IMR-90 (cell line): ENCODE measurements at regions not wholly inside any gene's neighbourhood (a gene's known extent, or its start where the extent isn't known, plus 50 kb on each side); places are given as distances from the start of the nearest gene placed in this dataset.

Experiments
- ATAC-seq: fragments of 200-7000 bp; cut with Tn5 transposase; 2 replicates; pipeline ENCODE4 v1.9.1; 2020; ENCODE audit warnings: low read depth, mild to moderate bottlenecking, moderate library complexity
- BruUV-seq: library from RNA; stranded (reverse); fragments of 400-500 nt; replicated peaks from 2 replicates; lab custom pipeline; 2021; lab: Mats Ljungman, UMichigan
- CTCF ChIA-PET: fragments of 300-600 bp; formaldehyde crosslinking; extraction: SDS; loops from one replicate; lab custom pipeline; 2021; ENCODE audit warnings: antibody characterized with exemption; lab: Yijun Ruan, JAX
- POLR2A ChIA-PET: fragments of 300-600 bp; sonication (Branson Sonifier 250); formaldehyde crosslinking; loops from one replicate; lab custom pipeline; 2022; ENCODE audit warnings: antibody characterized with exemption; ENCODE audit not compliant: unreplicated experiment; lab: Charles Lee
- DNase-seq: peaks from one replicate; pipeline ENCODE4 v3.0.0; 2013
- H2AFZ ChIP-seq: replicated peaks from 2 replicates; pipeline ENCODE3; 2013; ENCODE audit warnings: low read length, mild to moderate bottlenecking; ENCODE audit not compliant: poor library complexity
- H2AK5ac ChIP-seq: 2 replicates; pipeline ENCODE4 v1.6.1; 2013; ENCODE audit warnings: low read depth, low read length, inconsistent platforms
- H2AK9ac ChIP-seq: replicated peaks from 2 replicates; pipeline ENCODE3; 2013; ENCODE audit warnings: mild to moderate bottlenecking, low read depth, low read length, moderate library complexity; ENCODE audit not compliant: poor library complexity
- H2BK120ac ChIP-seq: 2 replicates; pipeline ENCODE4 v1.6.1; 2013; ENCODE audit warnings: low read depth, low read length, inconsistent platforms
- H2BK15ac ChIP-seq: 3 replicates; pipeline ENCODE4 v1.6.1; 2013; ENCODE audit warnings: low read depth, low read length, inconsistent platforms
- H2BK20ac ChIP-seq: 2 replicates; pipeline ENCODE4 v1.6.1; 2013; ENCODE audit warnings: low read depth, mild to moderate bottlenecking, inconsistent platforms, low read length, moderate library complexity
- H2BK5ac ChIP-seq: 2 replicates; pipeline ENCODE4 v1.6.1; 2013; ENCODE audit warnings: mild to moderate bottlenecking, low read depth, low read length, inconsistent platforms; ENCODE audit not compliant: poor library complexity, severe bottlenecking
- H3K14ac ChIP-seq: replicated peaks from 2 replicates; pipeline ENCODE4 v1.6.1; 2013; ENCODE audit warnings: low read depth, low read length, inconsistent platforms
- H3K18ac ChIP-seq: 2 replicates; pipeline ENCODE4 v1.6.1; 2013; ENCODE audit warnings: low read depth, low read length, control low read depth
- H3K23ac ChIP-seq: 2 replicates; pipeline ENCODE4 v1.6.1; 2013; ENCODE audit warnings: low read depth, low read length, inconsistent platforms
- H3K27ac ChIP-seq: 2 replicates; pipeline ENCODE4 v1.5.1; 2013; ENCODE audit warnings: mild to moderate bottlenecking, control low read depth, low read length; ENCODE audit not compliant: insufficient read depth
- H3K27me3 ChIP-seq: 2 replicates; pipeline ENCODE4 v1.6.1; 2013; ENCODE audit warnings: low read length; ENCODE audit not compliant: control insufficient read depth, insufficient read depth
- H3K36me3 ChIP-seq: 2 replicates; pipeline ENCODE4 v1.6.1; 2013; ENCODE audit warnings: low read length, mixed read lengths; ENCODE audit not compliant: control insufficient read depth, insufficient read depth
- H3K4ac ChIP-seq: 2 replicates; pipeline ENCODE4 v1.6.1; 2013; ENCODE audit warnings: low read depth, low read length, inconsistent platforms
- H3K4me1 ChIP-seq: 2 replicates; pipeline ENCODE4 v1.6.1; 2013; ENCODE audit warnings: low read length, mixed read lengths; ENCODE audit not compliant: control insufficient read depth, insufficient read depth
- H3K4me2 ChIP-seq: 2 replicates; pipeline ENCODE4 v1.6.1; 2013; ENCODE audit warnings: low read depth, mild to moderate bottlenecking, control low read depth, low read length, moderate library complexity
- H3K4me3 ChIP-seq: 2 replicates; pipeline ENCODE4 v1.5.1; 2013; ENCODE audit warnings: low read depth, mild to moderate bottlenecking, control low read depth, low read length, moderate library complexity; ENCODE audit not compliant: insufficient read depth
- H3K56ac ChIP-seq: 2 replicates; pipeline ENCODE4 v1.6.1; 2013; ENCODE audit warnings: low read length, inconsistent platforms; ENCODE audit not compliant: insufficient read depth; ENCODE audit errors: extremely low read depth
- H3K79me1 ChIP-seq, 2 experiments: 2 replicates each; pipeline ENCODE4 v1.6.1; 2013; ENCODE audit warnings: low read length in 2 of 2, inconsistent platforms in 1 of 2, low read depth in 1 of 2
- H3K9ac ChIP-seq: 2 replicates; pipeline ENCODE4 v1.6.1; 2013; ENCODE audit warnings: low read depth, low read length, control low read depth
- H3K9me1 ChIP-seq: 2 replicates; pipeline ENCODE4 v1.6.1; 2013; ENCODE audit warnings: low read length, inconsistent platforms; ENCODE audit not compliant: insufficient read depth
- H3K9me3 ChIP-seq: 2 replicates; pipeline ENCODE4 v1.6.1; 2013; ENCODE audit warnings: low read length; ENCODE audit not compliant: control insufficient read depth, insufficient read depth
- H4K20me1 ChIP-seq: 2 replicates; pipeline ENCODE4 v1.6.1; 2013; ENCODE audit warnings: low read length, inconsistent platforms; ENCODE audit not compliant: insufficient read depth
- H4K5ac ChIP-seq: 2 replicates; pipeline ENCODE4 v1.6.1; 2013; ENCODE audit warnings: mild to moderate bottlenecking, low read depth, low read length, control low read depth
- H4K8ac ChIP-seq, 2 experiments: 2 replicates each; pipeline ENCODE4 v1.6.1; 2013; ENCODE audit warnings: low read depth in 2 of 2, low read length in 2 of 2, control low read depth in 1 of 2, inconsistent platforms in 1 of 2
- H4K91ac ChIP-seq: 2 replicates; pipeline ENCODE4 v1.6.1; 2013; ENCODE audit warnings: low read depth, low read length, inconsistent platforms; ENCODE audit not compliant: insufficient read depth
- CEBPB ChIP-seq: IDR thresholded peaks from 2 replicates; pipeline ENCODE4 v1.6.1; 2012; ENCODE audit warnings: low read depth, low read length, improper control_type of control experiment
- CTCF ChIP-seq: conservative IDR thresholded peaks from 2 replicates; pipeline ENCODE4 v1.5.1; 2012; ENCODE audit warnings: mild to moderate bottlenecking, low read depth, low read length, improper control_type of control experiment
- WGBS, 2 experiments: methylation state at CpG; one replicate each; pipeline versions ENCODE4 v1.1.5 to v1.1.7; 2013; ENCODE audit warnings: missing lambda C conversion rate in 2 of 2; ENCODE audit not compliant: insufficient read length in 1 of 2; ENCODE audit errors: extremely low coverage in 2 of 2; 5-methylcytosine and 5-hydroxymethylcytosine counted together
- dilution Hi-C: fragments of 300-500 bp; cut with HindIII; formaldehyde crosslinking; loops from one replicate; pipeline ENCODE4 v1.14.3; 2018; ENCODE audit warnings: low sequenced_read_pairs; ENCODE audit not compliant: unreplicated experiment
- in situ Hi-C: fragments of 300-500 bp; cut with MboI; formaldehyde crosslinking; loops from 3 replicates; pipeline ENCODE4 v1.14.3; 2019; ENCODE audit warnings: low sequenced_read_pairs, inconsistent platforms, mixed read lengths
- intact Hi-C: fragments of 100-400 bp; cut with micrococcal nuclease; formaldehyde crosslinking; loops from 2 replicates; pipeline ENCODE4 v1.10.0; 2022

DNA sequence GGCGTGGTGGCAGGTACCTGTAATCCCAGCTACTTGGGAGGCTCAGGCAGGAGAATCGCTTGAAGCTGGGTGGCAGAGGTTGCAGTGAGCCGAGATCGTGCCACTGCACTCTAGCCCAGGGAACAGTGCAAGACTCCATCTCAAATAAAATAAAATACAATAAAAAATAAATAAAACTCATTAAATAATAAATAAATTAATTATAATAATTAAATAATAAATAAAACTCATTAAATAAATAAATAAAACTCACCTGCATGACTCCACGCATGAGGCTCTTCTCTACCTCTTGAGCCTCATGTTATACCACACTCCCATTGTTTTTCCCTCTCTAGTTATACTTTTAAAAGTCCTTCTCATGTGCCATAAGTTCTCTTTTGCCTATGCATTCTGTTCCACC lies 995.4 kb downstream of the MAT2B start:
- no peak overlapping the region for H3K9ac ChIP-seq
- H2BK5ac ChIP-seq = no peak overlapping the region
- H2BK120ac ChIP-seq = no peak overlapping the region
- CTCF ChIA-PET = no interaction called here
- BruUV-seq = no TSS peak
- no peaks in the 10 kb centered on the region for H3K9me3 ChIP-seq
- H3K4me1 ChIP-seq = no peaks in the 10 kb centered on the region
- WGBS, 2 experiments = no CpG with 5 or more reads among the region's 5 CpGs
- no peaks in the 10 kb centered on the region for H3K79me1 ChIP-seq
- H4K5ac ChIP-seq = no peak overlapping the region
- intact Hi-C loops = loop anchor here (10.0 kb wide), 1 partner anchor 954 kb away; no protein-coding TSS in a partner anchor
- H3K4ac ChIP-seq = no peak overlapping the region
- dilution Hi-C loops = no loop called here
- TF ChIP-seq CEBPB (no peak), CTCF (no peak)
- no peak overlapping the region for H2AFZ ChIP-seq
- no peaks in the 10 kb centered on the region for H4K20me1 ChIP-seq
- no peaks in the 10 kb centered on the region for H3K9me1 ChIP-seq
- H2AK5ac ChIP-seq = no peak overlapping the region
- H3K36me3 ChIP-seq = no peaks in the 10 kb centered on the region
- H3K27me3 ChIP-seq = no peaks in the 10 kb centered on the region
- no peak overlapping the region for H2BK20ac ChIP-seq
- H3K23ac ChIP-seq = no peak overlapping the region
- POLR2A ChIA-PET = no interaction called here
- H3K18ac ChIP-seq = no peak overlapping the region
- in situ Hi-C loops = loop anchor here (5.0 to 10.0 kb wide), 3 partner anchors 486 to 934 kb away; no protein-coding TSS in a partner anchor
- H4K91ac ChIP-seq = no peak overlapping the region
- no peak overlapping the region for H2AK9ac ChIP-seq
- H3K4me2 ChIP-seq = no peak overlapping the region
- H3K56ac ChIP-seq = no peak overlapping the region
- no peak for ATAC-seq
- H3K4me3 ChIP-seq = no peak overlapping the region
- H2BK15ac ChIP-seq = no peak overlapping the region
- DNase-seq = no peak
- H3K14ac ChIP-seq = no peak overlapping the region
- no peak overlapping the region for H3K27ac ChIP-seq
- no peak overlapping the region for H4K8ac ChIP-seq
